ENCODE measurements at regions not wholly inside any gene's neighbourhood (a gene's known extent, or its start where the extent isn't known, plus 50 kb on each side); places are given as distances from the start of the nearest gene placed in this dataset.
"Not testable (repeated sequence)": the region's sequence is repeated elsewhere in the genome, so short reads cannot be mapped to it uniquely, and the experiment has no call there.

DNA sequence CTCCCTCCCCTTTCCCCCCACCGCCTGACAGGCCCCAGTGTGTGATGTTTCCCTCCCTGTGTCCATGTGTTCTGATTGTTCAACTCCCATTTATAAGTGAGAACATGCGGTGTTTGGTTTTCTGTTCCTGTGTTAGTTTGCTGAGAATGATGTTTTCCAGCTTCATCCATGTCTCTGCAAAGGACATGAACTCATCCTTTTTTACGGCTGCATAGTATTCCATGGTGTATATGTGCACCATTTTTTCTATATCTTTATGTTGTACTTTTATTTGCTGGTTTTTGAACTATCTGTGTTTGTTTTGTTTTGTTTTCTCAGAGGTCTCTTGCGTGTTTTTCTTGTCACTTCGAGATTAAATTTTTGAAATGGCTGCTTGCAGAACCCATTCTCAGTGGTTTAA is 188.8 kb upstream of the SLIT2 start:
- TF ChIP-seq, protein P1, sequence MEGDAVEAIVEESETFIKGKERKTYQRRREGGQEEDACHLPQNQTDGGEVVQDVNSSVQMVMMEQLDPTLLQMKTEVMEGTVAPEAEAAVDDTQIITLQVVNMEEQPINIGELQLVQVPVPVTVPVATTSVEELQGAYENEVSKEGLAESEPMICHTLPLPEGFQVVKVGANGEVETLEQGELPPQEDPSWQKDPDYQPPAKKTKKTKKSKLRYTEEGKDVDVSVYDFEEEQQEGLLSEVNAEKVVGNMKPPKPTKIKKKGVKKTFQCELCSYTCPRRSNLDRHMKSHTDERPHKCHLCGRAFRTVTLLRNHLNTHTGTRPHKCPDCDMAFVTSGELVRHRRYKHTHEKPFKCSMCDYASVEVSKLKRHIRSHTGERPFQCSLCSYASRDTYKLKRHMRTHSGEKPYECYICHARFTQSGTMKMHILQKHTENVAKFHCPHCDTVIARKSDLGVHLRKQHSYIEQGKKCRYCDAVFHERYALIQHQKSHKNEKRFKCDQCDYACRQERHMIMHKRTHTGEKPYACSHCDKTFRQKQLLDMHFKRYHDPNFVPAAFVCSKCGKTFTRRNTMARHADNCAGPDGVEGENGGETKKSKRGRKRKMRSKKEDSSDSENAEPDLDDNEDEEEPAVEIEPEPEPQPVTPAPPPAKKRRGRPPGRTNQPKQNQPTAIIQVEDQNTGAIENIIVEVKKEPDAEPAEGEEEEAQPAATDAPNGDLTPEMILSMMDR (IDR thresholded peaks at IDR 0.05): not testable (repeated sequence)
- TF ChIP-seq POLR2A (IDR thresholded peaks at IDR 0.05): not testable (repeated sequence)
